Esophagus squamous epithelium (tissue), 4 donors: ENCODE measurements at regions not wholly inside any gene's neighbourhood (a gene's known extent, or its start where the extent isn't known, plus 50 kb on each side); places are given as distances from the start of the nearest gene placed in this dataset.

Experiments used
- POLR2A ChIP-seq, 4 donors: fragments of 450-650 bp; IDR thresholded peaks; one replicate each; pipeline ENCODE4 v1.6.1; 2017; ENCODE audit warnings: antibody characterized with exemption in 4 of 4, mild to moderate bottlenecking in 4 of 4, moderate library complexity in 3 of 4
- TF ChIP-seq, protein P1 (sequence below), 6 experiments: fragments of 450-650 bp in 4 of 6; fragments of 200-600 bp in 2 of 6; sonication (generic) in 2 of 6; IDR thresholded peaks; one replicate each; pipeline ENCODE4 v1.5.1; 2016 to 2019; ENCODE audit warnings: antibody characterized with exemption in 6 of 6, mild to moderate bottlenecking in 4 of 6, moderate library complexity in 4 of 6

DNA sequence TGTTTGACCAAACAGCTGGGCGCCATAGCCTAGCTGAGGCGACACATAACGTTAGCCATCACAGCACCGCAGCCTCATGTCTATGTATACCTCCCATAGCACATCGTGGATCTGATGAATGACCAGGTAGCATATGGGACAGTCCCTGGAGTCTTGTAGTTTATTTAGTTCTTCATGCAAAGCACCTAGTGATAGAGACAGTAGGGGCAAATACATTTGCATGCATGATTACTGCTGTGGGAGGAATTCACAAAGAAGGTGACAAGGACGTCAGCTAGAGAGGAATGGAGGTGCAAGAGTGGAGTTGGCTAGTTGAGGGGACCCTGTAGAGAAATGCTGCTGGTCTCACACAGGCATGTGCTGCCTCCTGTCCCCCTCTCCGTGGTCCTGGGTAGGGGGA is 478.9 kb upstream of the HS6ST1 start:
- TF ChIP-seq, protein P1, sequence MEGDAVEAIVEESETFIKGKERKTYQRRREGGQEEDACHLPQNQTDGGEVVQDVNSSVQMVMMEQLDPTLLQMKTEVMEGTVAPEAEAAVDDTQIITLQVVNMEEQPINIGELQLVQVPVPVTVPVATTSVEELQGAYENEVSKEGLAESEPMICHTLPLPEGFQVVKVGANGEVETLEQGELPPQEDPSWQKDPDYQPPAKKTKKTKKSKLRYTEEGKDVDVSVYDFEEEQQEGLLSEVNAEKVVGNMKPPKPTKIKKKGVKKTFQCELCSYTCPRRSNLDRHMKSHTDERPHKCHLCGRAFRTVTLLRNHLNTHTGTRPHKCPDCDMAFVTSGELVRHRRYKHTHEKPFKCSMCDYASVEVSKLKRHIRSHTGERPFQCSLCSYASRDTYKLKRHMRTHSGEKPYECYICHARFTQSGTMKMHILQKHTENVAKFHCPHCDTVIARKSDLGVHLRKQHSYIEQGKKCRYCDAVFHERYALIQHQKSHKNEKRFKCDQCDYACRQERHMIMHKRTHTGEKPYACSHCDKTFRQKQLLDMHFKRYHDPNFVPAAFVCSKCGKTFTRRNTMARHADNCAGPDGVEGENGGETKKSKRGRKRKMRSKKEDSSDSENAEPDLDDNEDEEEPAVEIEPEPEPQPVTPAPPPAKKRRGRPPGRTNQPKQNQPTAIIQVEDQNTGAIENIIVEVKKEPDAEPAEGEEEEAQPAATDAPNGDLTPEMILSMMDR (IDR thresholded peaks at IDR 0.05): no peak
- no peak for TF ChIP-seq POLR2A (IDR thresholded peaks at IDR 0.05)
